GM19467 (cell line): ENCODE measurements at regions not wholly inside any gene's neighbourhood (a gene's known extent, or its start where the extent isn't known, plus 50 kb on each side); places are given as distances from the start of the nearest gene placed in this dataset.
"Not testable (repeated sequence)": the region's sequence is repeated elsewhere in the genome, so short reads cannot be mapped to it uniquely, and the experiment has no call there.

Experiments used
- ATAC-seq: cut with Tn5 transposase; IDR thresholded peaks from one replicate; pipeline ENCODE4 v1.9.1; 2021; ENCODE audit warnings: mild to moderate bottlenecking, moderate library complexity; ENCODE audit not compliant: unreplicated experiment

DNA sequence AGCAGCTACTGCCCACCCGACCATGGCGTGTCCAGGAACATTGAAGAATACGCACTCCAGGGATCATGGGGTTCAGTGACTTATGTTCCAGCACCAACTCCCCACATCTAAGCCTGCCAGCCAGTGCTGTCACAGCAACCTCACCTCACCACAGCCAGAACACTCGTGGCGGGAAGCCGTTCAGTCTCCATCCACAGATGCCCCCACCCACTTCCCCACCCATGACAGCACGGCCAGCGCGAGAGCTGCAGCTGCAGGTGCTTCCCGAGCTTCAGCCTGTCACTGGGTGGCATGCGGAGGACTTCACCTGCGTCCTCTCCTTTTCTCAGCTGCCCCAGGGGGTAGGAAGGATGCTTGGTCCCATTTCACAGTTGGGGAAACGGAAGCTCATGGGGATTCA is 50.3 kb downstream of the RBFOX3 start:
- ATAC-seq, result no peak

- ATAC-seq, result no peak
Measured at GRCh38 chr17:79559111-79559887, 51.6 kb downstream of the RBFOX3 start.

GRCh38 chr17:79558091-79558900 is 52.6 kb downstream of the RBFOX3 start:
- no peak for ATAC-seq

GRCh38 chr17:79557276-79558090 is 53.4 kb downstream of the RBFOX3 start:
- no peak for ATAC-seq

GRCh38 chr17:79556271-79556670 is 54.6 kb downstream of the RBFOX3 start:
- ATAC-seq, result no peak

DNA sequence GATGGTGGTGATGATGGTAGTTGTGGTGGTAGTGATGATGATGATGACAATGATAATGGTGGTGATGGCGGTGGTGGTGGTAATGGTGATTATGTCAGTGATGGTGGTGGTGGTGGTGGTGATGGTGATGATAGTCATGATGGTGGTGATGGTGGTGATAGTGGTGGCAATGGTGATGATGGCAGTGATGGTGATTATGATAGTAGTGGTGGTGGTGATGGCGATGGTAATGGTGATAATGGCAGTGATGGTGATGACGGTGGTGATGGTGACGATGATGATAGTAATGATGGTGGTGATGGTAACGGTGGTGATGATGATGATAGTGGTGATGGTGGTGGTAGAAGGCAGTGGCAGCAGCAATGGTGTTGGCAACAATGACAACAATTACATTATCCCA is 55.3 kb downstream of the RBFOX3 start:
- no peak for ATAC-seq

GRCh38 chr17:79554346-79554745 is 56.5 kb downstream of the RBFOX3 start:
- ATAC-seq, result not testable (repeated sequence)

- no peak for ATAC-seq
Measured at GRCh38 chr17:79552824-79553223, 58.0 kb downstream of the RBFOX3 start.

DNA sequence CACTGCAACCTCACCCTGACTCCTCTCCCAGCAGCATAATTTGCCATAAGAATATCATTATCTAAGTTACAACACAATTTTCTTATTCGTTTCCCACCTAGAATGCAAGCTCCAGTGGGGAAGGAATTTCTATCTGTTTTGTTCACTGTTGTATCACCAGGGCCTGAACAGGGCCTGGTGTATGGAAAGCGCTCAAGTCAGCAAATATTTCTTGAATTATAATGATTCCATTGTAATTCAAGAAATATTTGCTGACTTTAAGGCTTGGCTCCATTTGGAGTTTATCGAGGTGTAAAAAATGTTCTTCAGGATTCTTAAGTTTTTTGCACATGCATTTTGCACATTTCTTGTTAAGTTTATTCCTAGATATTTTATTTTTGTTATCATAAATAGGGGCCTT is 58.4 kb downstream of the RBFOX3 start:
- ATAC-seq, result no peak

GRCh38 chr17:79549141-79549915 is 61.5 kb downstream of the RBFOX3 start:
- no peak for ATAC-seq

GRCh38 chr17:79548116-79548515 is 62.7 kb downstream of the RBFOX3 start:
- no peak for ATAC-seq

DNA sequence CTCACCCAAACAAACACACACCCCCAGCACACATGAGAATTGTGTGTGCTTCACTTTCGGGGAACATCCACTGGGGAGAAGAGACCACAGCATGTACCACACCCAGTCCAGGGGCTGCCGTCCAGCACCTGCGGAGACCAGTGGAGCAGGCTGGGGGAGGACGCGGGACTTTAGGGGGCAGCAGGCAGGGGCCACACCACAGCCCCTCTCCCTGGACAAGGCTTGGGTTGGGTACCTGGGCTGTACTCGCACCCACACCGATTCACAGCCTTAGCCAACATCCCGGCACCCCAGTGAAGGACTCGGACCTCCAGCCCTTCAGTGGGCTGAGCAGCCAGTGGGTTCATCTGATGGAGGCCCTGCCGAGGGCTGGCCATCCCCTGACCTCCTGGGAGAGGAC is 63.3 kb downstream of the RBFOX3 start:
- no peak for ATAC-seq

GRCh38 chr17:79547171-79547570 is 63.7 kb downstream of the RBFOX3 start:
- ATAC-seq, result not testable (repeated sequence)

- ATAC-seq, result no peak
Measured at GRCh38 chr17:79546386-79546785, 64.5 kb downstream of the RBFOX3 start.

GRCh38 chr17:79545251-79546005 is 65.4 kb downstream of the RBFOX3 start:
- ATAC-seq, result no peak

- no peak for ATAC-seq
Measured at GRCh38 chr17:79544142-79544914, 66.5 kb downstream of the RBFOX3 start.

DNA sequence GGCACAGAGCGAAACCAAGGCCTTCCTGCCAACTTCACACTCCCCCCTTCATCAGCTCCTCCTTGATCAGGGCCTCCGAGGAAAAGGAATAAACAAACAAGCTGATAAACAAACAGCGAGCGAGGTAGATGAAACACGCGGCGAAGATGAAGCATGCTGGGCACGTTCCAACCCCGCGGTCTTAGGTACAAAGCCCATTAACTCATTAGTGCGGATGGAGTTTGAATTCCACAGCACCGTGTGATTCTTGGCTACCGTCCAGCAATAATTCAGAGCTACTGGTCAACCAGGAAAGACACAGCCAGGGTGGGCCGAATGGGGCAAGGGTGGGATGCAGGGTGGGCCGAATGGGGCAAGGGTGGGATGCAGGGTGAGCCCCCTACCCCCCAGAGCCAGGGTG is 67.3 kb downstream of the RBFOX3 start:
- no peak for ATAC-seq

DNA sequence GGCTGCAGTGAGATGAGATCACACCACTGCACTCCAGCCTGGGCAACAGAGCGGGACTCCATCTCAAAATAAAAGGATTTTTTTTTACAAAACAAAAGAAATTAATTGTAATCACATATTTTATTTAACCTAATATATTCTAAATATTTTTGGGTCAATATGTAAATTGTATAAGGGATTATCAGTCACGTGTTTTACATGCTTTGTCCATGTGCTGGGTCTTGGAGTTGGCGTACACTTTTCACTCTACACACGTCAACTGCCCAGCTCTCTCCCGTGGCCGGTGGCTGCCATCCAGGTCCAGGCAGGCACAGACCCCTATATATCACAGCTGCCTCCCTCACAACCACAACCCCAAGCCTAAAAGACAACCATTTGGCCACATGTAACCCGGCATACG is 68.1 kb downstream of the RBFOX3 start:
- ATAC-seq, result no peak
